ENCODE measurements at regions not wholly inside any gene's neighbourhood (a gene's known extent, or its start where the extent isn't known, plus 50 kb on each side); places are given as distances from the start of the nearest gene placed in this dataset.

DNA sequence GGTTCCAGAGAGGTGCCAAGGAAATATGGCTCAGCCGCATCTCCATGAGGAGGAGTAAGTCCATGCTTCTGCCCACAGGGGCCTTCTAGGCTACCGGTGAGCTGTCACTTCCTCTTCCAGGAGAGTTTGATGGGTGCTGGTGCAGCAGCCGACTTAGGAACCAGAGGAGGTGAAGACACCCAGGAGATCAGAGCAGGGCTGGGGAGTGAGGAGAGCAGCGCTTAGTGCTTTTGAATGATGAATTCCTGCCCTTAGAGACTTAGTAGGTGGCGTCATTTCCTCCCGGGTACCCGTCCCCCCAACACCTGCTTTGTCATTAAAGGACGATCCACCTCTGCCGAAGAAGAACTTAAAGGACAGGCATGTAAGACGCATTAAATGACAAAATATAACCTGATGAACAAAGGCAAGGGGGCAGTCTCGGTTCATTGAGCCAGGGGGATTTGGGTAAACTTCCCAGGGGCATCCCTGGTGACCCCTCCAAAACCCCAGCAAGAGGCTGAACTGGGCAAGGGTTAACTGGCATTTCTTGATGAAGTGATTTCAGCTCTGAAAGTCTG, 67.6 kb downstream of the HES1 start:
- Histone ChIP-seq H3K9ac (ENCODE audit: low read depth, low read length) (no peak overlapping the region), H3K27me3 (ENCODE audit: control insufficient read depth, insufficient read depth, low read length) (peaks cover 30% of the 10 kb centered on the region), H3K4me3 (ENCODE audit: low read depth, low read length) (peak overlapping the region; percentile 39)

DNA sequence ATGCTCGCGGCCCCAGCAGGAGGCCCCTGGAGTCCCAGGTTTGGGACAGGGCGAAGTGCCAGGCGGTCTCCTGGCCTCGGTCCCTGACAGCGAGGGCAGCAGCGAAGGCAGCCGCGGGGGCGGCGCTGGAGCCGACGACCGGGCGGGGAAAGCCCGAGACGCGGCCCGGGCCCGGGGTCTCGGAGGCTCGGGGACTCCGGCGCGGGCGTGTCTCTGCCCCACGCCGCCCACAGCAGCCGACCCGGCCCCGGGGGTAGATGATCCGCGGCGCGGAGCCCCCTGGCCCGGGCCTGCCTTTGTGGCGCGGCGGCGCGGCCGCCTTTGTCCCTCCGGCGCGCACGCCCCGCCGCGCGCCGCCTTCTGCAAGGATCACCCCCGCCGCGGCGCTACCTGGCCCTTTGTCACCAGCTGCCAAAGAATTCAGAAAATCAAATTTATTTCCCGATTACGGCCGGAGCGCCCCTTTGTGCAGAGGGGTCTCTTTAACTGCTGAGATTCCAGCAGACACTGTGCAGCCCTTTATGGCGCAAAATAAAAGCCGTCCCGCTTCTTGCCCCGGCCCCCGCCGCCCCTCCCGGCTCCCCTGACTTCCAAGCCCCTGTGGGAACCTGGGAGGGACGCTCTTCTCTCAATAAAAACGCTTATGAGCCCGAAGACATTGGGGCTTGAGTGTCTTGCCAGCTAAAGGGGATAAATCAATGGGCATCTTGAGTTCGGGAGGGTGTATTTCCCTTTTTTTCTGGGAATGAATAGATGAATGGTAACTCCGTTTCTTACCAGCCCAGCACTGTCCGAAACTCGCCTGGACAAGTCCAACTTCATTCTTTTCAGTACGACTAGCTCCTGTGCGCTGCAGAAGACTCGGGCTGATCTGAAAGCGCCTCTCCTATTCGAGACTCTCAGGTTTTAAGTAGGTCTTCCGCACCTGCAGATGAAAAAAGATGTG, 68.4 kb downstream of the HES1 start:
- peak overlapping the region; percentile 39 for H3K4me3 ChIP-seq (ENCODE audit: low read depth, low read length)
- no peak overlapping the region for H3K9ac ChIP-seq (ENCODE audit: low read depth, low read length)
- H3K27me3 ChIP-seq (ENCODE audit: control insufficient read depth, insufficient read depth, low read length) = peaks cover 30% of the 10 kb centered on the region
- H3K4me1 ChIP-seq (ENCODE audit: control insufficient read depth, insufficient read depth, low read length) = peaks cover 8% of the 10 kb centered on the region
- no peaks in the 10 kb centered on the region for H3K9me3 ChIP-seq (ENCODE audit: control insufficient read depth, insufficient read depth, low read length)
- H3K36me3 ChIP-seq (ENCODE audit: control insufficient read depth, insufficient read depth, low read length) = no peaks in the 10 kb centered on the region

More for the DNA sequence above, 67.6 kb downstream of the HES1 start:
- Histone ChIP-seq H3K9me3 (ENCODE audit: control insufficient read depth, insufficient read depth, low read length) (no peaks in the 10 kb centered on the region), H3K4me1 (ENCODE audit: control insufficient read depth, insufficient read depth, low read length) (peaks cover 8% of the 10 kb centered on the region), H3K36me3 (ENCODE audit: control insufficient read depth, insufficient read depth, low read length) (no peaks in the 10 kb centered on the region)

DNA sequence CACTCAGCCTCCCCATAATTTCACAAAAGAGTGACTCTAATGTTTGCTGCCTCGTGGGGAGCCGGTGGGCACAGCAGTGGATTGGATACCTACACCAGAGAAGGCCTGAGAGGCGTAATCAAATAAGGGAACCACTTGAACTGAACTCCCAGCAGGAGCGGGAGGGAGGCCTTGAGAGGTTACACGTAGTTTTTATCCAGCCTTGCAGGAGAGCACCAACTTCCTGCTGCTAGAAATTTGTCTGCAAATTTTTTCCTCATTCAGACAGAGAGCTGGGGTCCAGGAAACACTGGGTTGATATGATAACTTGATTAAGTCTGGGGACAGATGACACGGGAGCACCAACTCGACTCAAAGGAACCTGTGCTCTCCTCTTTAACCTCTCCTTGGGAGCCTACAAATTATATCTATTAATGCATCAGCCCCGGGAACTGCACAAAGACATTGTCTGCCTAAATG, 69.8 kb downstream of the HES1 start:
- no peaks in the 10 kb centered on the region for H3K9me3 ChIP-seq (ENCODE audit: control insufficient read depth, insufficient read depth, low read length)
- H3K36me3 ChIP-seq (ENCODE audit: control insufficient read depth, insufficient read depth, low read length) = no peaks in the 10 kb centered on the region
- H3K27me3 ChIP-seq (ENCODE audit: control insufficient read depth, insufficient read depth, low read length) = peaks cover 30% of the 10 kb centered on the region
- H3K4me3 ChIP-seq (ENCODE audit: low read depth, low read length) = no peak overlapping the region
- H3K4me1 ChIP-seq (ENCODE audit: control insufficient read depth, insufficient read depth, low read length) = peaks cover 8% of the 10 kb centered on the region
- no peak overlapping the region for H3K9ac ChIP-seq (ENCODE audit: low read depth, low read length)

DNA sequence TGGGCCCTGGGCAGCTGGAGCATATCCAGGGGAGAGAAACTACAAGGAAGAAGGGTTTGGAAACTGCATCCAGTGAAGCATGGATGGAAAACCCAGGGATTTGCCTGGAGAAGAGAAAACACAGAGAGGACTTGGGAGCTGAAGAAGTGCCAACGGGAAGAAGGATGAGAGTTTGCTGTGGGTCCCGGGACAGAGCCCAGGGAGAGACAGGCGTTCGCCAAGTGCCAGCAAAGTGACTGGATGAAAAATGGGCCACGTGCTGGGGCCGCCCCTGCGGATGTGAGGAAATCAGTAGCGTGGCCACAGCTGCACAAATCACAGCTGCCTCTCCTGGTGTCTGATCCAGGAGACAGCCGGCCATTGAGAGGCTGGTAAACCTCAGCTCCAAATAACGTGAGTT, 70.4 kb downstream of the HES1 start:
- H3K4me1 ChIP-seq (ENCODE audit: control insufficient read depth, insufficient read depth, low read length) = peaks cover 10% of the 10 kb centered on the region
- no peaks in the 10 kb centered on the region for H3K36me3 ChIP-seq (ENCODE audit: control insufficient read depth, insufficient read depth, low read length)
- H3K9me3 ChIP-seq (ENCODE audit: control insufficient read depth, insufficient read depth, low read length) = no peaks in the 10 kb centered on the region
- no peak overlapping the region for H3K4me3 ChIP-seq (ENCODE audit: low read depth, low read length)
- peaks cover 30% of the 10 kb centered on the region for H3K27me3 ChIP-seq (ENCODE audit: control insufficient read depth, insufficient read depth, low read length)
- no peak overlapping the region for H3K9ac ChIP-seq (ENCODE audit: low read depth, low read length)

DNA sequence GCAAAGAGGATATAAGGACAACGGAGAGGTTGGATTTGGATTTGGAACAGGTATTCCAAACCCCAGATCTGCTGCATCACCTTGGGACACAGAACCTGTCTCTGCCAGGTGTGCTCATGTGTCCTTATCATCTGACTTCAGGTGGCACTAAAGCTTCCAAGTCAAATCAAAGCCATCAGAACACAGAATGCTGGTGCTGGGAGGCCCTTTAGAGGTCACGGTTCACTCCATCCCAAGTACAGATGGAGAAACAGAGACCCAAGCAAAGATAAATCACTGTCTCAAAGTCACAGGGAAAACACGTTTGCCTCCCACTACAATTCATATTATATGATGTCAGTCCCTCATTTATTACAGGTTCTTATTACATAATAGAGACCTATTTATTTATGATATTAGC, 72.8 kb downstream of the HES1 start:
- Histone ChIP-seq H3K36me3 (ENCODE audit: control insufficient read depth, insufficient read depth, low read length) (no peaks in the 10 kb centered on the region), H3K27me3 (ENCODE audit: control insufficient read depth, insufficient read depth, low read length) (peaks cover 6% of the 10 kb centered on the region), H3K9ac (ENCODE audit: low read depth, low read length) (no peak overlapping the region), H3K9me3 (ENCODE audit: control insufficient read depth, insufficient read depth, low read length) (no peaks in the 10 kb centered on the region), H3K4me1 (ENCODE audit: control insufficient read depth, insufficient read depth, low read length) (peaks cover 26% of the 10 kb centered on the region), H3K4me3 (ENCODE audit: low read depth, low read length) (no peak overlapping the region)

DNA sequence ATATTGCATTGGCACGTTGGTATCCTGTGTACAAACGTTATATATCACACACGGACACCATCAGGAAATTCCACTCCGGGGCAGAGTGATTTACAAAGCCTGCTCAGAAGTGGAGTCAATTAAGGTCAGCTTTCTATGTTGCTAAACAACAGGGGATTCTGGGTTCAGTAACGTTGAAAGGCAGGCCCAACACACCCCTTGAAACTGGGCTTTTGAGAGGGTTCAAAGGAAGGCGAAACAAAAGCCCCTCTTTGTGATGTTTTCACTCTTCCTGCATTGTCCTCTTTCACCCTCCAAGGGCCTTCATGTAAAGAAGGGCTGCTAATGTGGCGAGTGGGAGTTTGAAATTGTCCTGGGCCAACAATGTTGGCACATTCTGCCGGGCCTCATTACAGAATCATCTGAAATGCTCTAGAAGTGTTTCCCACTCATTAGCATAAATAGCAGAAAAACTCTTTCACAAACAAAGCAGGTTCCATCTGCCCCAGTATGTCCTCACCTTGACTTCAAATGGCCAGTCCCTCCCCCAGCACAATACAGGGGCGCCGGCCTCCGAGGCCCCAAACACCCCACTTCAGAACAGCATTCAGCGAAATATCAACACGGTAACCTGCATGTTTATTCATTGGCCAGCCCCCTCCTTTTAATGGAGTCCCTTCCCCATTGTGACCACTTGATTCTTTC, 76.4 kb downstream of the HES1 start:
- H3K4me3 ChIP-seq (ENCODE audit: low read depth, low read length) = peak overlapping the region; percentile 4
- H3K9me3 ChIP-seq (ENCODE audit: control insufficient read depth, insufficient read depth, low read length) = no peaks in the 10 kb centered on the region
- H3K36me3 ChIP-seq (ENCODE audit: control insufficient read depth, insufficient read depth, low read length) = no peaks in the 10 kb centered on the region
- peaks cover 23% of the 10 kb centered on the region for H3K4me1 ChIP-seq (ENCODE audit: control insufficient read depth, insufficient read depth, low read length)
- no peaks in the 10 kb centered on the region for H3K27me3 ChIP-seq (ENCODE audit: control insufficient read depth, insufficient read depth, low read length)
- peak overlapping the region; percentile 57 for H3K9ac ChIP-seq (ENCODE audit: low read depth, low read length)

DNA sequence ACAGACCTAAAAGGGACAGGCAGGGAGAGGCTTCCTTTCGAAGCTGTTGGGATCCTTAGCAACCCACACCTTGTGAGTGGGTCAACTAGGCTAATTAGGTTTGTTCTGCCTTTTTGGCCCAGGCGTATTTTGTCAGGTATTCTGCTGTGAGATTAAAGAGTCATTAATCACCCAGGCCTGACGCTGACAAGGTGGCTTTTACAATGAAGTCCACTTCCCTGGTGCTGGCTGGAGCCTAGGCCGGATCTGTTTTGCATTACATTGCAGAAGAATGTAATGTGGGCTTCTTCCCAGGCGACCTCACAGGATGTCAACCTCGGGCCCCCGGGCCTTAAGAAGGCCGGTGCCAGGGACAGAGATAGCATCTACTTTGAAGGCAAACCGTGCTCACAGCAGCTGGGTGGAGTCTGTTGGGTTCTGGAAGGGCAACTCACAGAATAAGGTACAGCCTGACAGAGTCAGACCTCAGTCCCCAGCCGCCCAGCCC, 76.9 kb downstream of the HES1 start:
- Histone ChIP-seq H3K36me3 (ENCODE audit: control insufficient read depth, insufficient read depth, low read length) (no peaks in the 10 kb centered on the region), H3K4me1 (ENCODE audit: control insufficient read depth, insufficient read depth, low read length) (peaks cover 23% of the 10 kb centered on the region), H3K4me3 (ENCODE audit: low read depth, low read length) (no peak overlapping the region), H3K9me3 (ENCODE audit: control insufficient read depth, insufficient read depth, low read length) (no peaks in the 10 kb centered on the region), H3K9ac (ENCODE audit: low read depth, low read length) (peak overlapping the region; percentile 57), H3K27me3 (ENCODE audit: control insufficient read depth, insufficient read depth, low read length) (no peaks in the 10 kb centered on the region)

DNA sequence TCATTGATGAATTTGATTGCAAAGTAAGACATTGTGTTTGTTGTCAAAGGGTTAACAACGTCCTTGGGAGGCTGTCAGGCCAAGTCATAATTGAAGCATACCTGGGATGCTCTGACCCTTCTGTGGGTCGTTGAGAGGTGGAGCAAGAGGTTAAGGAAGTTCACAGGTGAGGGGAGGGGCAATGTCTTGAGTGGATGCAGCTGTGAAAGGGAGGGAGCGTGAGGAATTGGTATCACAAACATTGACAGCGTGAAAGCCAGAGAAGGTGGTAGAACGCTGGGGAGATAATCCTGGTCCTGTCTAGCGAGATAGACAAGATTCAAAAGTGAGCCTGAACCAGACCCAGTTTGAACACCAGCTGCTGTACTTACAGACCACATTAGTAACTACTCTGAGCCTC, 79.4 kb downstream of the HES1 start:
- H3K4me1 ChIP-seq (ENCODE audit: control insufficient read depth, insufficient read depth, low read length) = peaks cover 23% of the 10 kb centered on the region
- H3K9me3 ChIP-seq (ENCODE audit: control insufficient read depth, insufficient read depth, low read length) = no peaks in the 10 kb centered on the region
- no peaks in the 10 kb centered on the region for H3K36me3 ChIP-seq (ENCODE audit: control insufficient read depth, insufficient read depth, low read length)
- H3K4me3 ChIP-seq (ENCODE audit: low read depth, low read length) = no peak overlapping the region
- no peaks in the 10 kb centered on the region for H3K27me3 ChIP-seq (ENCODE audit: control insufficient read depth, insufficient read depth, low read length)
- no peak overlapping the region for H3K9ac ChIP-seq (ENCODE audit: low read depth, low read length)

DNA sequence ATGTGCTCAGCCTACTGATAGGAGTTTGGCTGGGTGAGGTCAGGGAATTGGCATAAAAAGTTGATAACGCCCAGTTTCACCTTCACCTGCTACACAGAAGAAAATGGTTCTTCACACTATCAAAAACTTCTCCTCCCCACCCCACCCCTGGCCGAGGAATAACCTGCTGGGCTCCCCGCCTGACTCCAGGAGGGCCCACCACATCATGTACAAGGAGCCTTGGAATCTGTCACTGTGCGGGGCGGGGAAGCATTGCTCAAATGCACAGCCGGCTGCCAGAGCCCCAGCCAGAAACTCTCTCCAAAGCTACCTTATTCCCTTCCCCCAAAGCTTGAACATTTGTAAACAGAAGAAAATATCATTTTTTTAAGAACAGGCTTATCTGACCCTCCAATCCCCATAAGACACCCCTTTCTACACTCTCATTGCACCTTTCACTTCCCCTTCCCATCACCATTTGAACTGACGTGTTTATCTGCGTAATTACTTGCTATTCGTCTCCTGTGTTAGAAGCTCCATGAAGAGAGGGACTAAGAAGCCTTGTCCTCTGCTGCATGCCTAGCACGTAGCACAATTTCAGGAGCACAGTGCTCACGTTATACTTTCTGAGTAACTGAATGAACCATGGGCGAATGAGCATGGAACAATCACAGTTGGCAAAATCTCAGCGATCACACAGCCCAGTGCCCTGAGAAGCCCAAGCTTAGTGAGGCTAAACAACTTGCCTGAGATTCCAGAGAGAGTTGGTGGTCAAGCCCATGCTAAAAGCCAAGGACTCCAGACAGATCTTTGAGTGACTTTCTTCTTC, 82.9 kb downstream of the HES1 start:
- no peaks in the 10 kb centered on the region for H3K9me3 ChIP-seq (ENCODE audit: control insufficient read depth, insufficient read depth, low read length)
- no peak overlapping the region for H3K4me3 ChIP-seq (ENCODE audit: low read depth, low read length)
- H3K4me1 ChIP-seq (ENCODE audit: control insufficient read depth, insufficient read depth, low read length) = no peaks in the 10 kb centered on the region
- H3K9ac ChIP-seq (ENCODE audit: low read depth, low read length) = no peak overlapping the region
- H3K27me3 ChIP-seq (ENCODE audit: control insufficient read depth, insufficient read depth, low read length) = no peaks in the 10 kb centered on the region
- no peaks in the 10 kb centered on the region for H3K36me3 ChIP-seq (ENCODE audit: control insufficient read depth, insufficient read depth, low read length)

DNA sequence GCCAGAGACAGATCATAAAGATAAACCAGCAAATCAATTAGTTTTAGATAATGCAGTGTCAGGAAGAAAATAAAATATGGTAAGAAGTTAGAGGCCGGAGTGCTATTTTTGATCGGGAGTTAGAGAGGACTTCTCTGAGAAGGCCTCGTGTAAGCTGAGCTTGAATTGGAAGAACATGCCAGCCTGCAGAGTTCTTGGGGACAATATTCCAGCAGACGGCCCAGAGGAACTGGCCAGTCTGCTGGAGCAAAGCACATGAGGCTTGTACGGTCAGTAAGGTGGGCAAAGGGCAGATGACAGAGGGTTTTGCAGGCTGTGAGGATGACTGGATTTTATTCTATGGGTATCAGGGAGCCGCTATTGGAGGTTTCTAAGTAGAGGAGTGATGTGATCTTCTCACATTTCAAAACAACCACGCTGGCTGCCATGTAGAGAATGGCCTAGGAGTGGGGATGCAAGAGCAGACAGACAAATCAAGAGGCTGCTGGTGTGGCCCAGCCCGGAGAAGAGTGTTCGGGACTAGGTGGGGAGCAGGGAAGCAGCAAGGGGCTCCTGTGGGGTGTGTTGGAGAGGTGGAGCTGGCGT, 84.0 kb downstream of the HES1 start:
- Histone ChIP-seq H3K9me3 (ENCODE audit: control insufficient read depth, insufficient read depth, low read length) (no peaks in the 10 kb centered on the region), H3K4me1 (ENCODE audit: control insufficient read depth, insufficient read depth, low read length) (no peaks in the 10 kb centered on the region), H3K27me3 (ENCODE audit: control insufficient read depth, insufficient read depth, low read length) (no peaks in the 10 kb centered on the region), H3K36me3 (ENCODE audit: control insufficient read depth, insufficient read depth, low read length) (no peaks in the 10 kb centered on the region), H3K9ac (ENCODE audit: low read depth, low read length) (no peak overlapping the region), H3K4me3 (ENCODE audit: low read depth, low read length) (no peak overlapping the region)

DNA sequence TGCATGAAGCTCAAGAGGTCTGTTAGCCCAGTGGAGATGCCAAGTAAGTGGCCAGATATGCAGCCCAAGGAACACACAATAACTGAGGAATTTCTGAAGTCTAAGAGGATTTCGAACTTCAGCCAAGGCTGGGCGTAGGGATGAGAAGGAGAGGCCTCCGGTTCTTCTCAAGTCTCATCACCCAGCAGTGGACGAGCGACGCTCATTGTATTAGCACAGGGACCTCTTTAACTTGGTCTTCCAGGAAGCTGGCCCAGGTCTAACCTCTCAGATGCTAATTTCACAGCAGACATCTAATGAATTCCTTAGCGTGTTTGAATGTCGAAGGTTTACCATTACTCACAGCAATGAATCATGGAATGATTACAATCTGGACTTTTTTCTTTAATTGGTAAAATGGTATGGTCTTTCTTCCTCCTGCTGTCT, 85.0 kb downstream of the HES1 start:
- Histone ChIP-seq H3K27me3 (ENCODE audit: control insufficient read depth, insufficient read depth, low read length) (no peaks in the 10 kb centered on the region), H3K36me3 (ENCODE audit: control insufficient read depth, insufficient read depth, low read length) (no peaks in the 10 kb centered on the region), H3K4me1 (ENCODE audit: control insufficient read depth, insufficient read depth, low read length) (peaks cover 3% of the 10 kb centered on the region), H3K9ac (ENCODE audit: low read depth, low read length) (no peak overlapping the region), H3K4me3 (ENCODE audit: low read depth, low read length) (no peak overlapping the region), H3K9me3 (ENCODE audit: control insufficient read depth, insufficient read depth, low read length) (no peaks in the 10 kb centered on the region)
